ENCODE measurements at regions not wholly inside any gene's neighbourhood (a gene's known extent, or its start where the extent isn't known, plus 50 kb on each side); places are given as distances from the start of the nearest gene placed in this dataset.

DNA sequence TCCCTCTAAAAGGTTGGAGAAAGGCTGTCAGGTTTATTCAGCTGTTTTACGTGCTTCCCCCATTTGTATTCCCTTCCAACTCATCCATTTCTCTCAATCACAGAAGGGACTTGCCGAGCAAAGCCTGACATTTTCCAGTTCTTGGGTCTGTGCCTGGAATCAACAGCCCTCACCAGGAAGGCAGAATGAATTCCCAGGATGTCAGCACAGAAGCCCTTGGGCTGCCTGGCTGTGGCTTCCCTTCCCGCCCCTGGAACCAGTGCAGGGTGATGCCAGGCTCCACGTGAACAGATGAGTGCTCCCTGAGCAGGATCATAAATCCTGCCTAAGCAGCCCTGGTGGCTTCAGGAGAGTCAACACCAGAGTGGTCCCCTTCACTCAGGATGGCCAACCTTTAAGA lies 86.1 kb upstream of the CD83 start:
- DNase-seq (ENCODE audit: low spot score) (no peak), ATAC-seq (no peak)
- Mint-ChIP-seq H3K4me1 (ENCODE audit: low read depth in 2 of 2) (peaks cover 5 to 8% of the 10 kb centered on the region in 2 donors), H3K36me3 (no peaks in the 10 kb centered on the region), H3K4me3 (no peak overlapping the region), H3K27ac (no peak overlapping the region), H3K9me3 (no peaks in the 10 kb centered on the region), H3K27me3 (peaks cover 25 to 51% of the 10 kb centered on the region in 2 donors)

DNA sequence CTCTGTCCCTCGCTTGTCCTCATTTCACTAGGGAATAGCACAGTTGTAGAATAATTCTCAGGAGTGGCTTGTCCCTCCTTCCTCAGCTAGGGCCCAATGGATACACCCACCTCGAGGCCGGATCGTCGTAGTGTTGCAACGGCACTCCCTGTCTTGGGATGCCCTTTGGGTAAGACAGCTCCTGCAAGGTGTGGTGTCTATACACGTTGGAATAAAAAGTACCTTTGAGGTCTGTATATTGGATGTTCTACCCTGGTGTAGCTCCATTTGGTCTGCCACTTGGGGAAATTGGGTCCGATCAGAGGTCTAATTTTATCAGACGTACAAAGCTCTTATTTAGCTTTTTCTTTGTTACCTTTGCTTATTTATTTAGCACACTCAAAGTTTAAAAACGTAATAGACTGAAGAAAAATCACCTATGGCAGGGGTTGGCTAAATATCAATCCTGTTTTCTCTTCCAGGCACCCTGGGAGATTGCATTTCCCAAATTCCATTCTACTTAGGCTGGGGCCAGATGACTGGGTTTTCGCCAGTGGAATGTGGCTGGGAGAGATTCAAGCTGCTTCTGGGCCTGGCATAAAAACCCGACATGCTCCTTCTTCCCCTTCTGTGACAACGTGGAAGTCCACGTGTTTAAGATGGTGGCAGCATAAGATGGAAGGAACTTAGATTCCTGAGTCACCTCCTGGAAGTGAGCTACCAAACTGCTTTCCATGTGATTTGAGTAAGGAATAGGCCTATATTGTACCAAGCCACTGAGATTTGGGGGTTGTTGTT lies 82.3 kb upstream of the CD83 start:
- Mint-ChIP-seq H3K27me3 (peaks cover 26 to 40% of the 10 kb centered on the region in 2 donors), H3K36me3 (no peaks in the 10 kb centered on the region), H3K27ac (no peak overlapping the region), H3K9me3 (no peaks in the 10 kb centered on the region), H3K4me3 (no peak overlapping the region), H3K4me1 (ENCODE audit: low read depth in 2 of 2) (peaks cover 0 to 12% of the 10 kb centered on the region in 2 donors)
- DNase-seq (ENCODE audit: low spot score) (no peak), ATAC-seq (no peak)

DNA sequence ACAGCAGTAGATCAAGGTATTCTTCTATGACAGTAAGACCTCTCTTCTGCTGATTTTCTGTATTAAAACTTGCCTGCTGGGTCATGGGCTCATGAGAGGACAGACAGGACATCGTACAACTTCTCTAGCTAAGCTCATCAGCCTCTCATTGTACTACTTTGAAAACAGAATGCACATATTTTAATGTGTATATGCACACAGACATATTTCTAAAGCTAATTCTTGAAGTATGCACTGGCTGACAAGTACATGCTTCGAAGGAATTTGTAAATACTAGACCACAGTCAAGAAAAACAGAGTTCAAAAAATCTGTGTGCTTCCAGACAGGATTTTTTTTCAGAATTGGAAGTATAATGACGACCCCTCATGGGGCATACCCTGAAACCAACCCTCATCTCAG lies 81.7 kb upstream of the CD83 start:
- Mint-ChIP-seq H3K9me3 (no peaks in the 10 kb centered on the region), H3K36me3 (no peaks in the 10 kb centered on the region), H3K27ac (no peak overlapping the region), H3K4me1 (ENCODE audit: low read depth in 2 of 2) (peaks cover 0 to 12% of the 10 kb centered on the region in 2 donors), H3K4me3 (no peak overlapping the region), H3K27me3 (peaks cover 26 to 38% of the 10 kb centered on the region in 2 donors)
- ATAC-seq (no peak), DNase-seq (ENCODE audit: low spot score) (no peak)

DNA sequence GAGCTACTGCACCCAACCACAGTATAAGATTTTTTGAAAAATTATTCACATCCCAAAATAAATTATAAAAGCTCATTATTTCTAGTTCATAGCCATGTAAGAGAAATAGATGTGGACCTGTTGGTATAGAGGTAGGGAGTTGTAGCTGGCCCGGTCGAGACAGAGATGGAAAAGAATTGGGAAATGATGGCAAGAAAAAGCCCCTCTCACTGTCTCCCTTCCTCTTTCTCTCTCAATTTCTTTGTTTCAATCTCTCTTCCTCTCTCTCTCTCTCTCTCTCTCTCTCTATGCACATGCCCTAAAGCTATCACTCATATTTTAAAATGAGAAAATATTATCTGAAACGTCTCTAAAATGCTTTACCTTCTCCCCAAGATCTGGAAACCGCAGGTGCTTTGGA lies 80.7 kb upstream of the CD83 start:
- H3K9me3 Mint-ChIP-seq = no peaks in the 10 kb centered on the region

DNA sequence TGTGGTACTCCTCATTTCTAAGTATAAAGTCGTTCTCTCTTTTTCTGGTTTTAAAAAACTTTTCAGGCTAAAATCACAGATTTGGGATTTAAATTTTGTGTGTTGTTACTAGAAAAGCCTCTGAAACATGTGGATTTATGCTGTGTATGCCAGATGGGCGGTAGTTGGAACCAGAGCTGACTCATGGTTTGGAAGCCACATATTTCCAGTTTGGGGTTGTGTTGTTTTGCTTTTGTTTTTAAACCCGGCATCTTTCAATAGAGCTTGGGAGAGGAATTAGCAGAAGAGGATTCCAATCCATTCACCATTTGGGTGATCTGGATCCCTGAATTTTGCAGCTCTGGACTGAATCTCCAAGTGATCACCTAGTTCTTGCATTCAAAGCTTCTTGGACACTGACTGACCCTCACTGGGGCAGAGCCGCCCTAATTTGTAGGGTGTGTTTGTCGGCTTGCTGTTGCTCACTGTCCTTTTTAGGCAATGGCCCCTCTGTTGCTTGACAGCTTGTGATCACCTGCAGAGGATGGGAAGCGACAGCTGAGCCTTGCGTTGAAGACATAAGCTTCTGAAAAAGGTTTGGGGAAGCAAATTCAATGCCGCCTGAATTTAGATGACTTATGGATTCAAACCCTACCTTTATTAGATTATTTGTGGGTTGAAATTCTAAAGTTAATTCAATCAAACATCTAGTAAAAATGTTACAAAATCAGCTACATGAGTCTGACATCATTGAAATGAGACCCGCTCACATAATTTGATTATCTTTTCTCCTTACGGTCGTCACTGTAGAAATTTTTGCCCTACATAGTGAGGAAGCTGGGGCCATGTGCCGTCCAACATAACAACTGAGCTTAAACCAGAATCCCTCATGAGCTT lies 79.9 kb upstream of the CD83 start:
- Mint-ChIP-seq H3K27me3 (peaks cover 27 to 35% of the 10 kb centered on the region in 2 donors), H3K27ac (peak overlapping the region; percentile 24 to 43), H3K36me3 (no peaks in the 10 kb centered on the region), H3K9me3 (no peaks in the 10 kb centered on the region), H3K4me3 (peak overlapping the region; percentile 61), H3K4me1 (ENCODE audit: low read depth in 2 of 2) (peaks cover 0 to 12% of the 10 kb centered on the region in 2 donors)
- no peak for ATAC-seq
- no peak for DNase-seq (ENCODE audit: low spot score)

More for the DNA sequence above, 80.7 kb upstream of the CD83 start:
- Mint-ChIP-seq H3K4me3 (peak overlapping the region; percentile 61), H3K36me3 (no peaks in the 10 kb centered on the region), H3K4me1 (ENCODE audit: low read depth in 2 of 2) (peaks cover 0 to 12% of the 10 kb centered on the region in 2 donors), H3K27me3 (peaks cover 26 to 28% of the 10 kb centered on the region in 2 donors), H3K27ac (peak overlapping the region; percentile 24 to 43)
- DNase-seq (ENCODE audit: low spot score) (no peak), ATAC-seq (no peak)

DNA sequence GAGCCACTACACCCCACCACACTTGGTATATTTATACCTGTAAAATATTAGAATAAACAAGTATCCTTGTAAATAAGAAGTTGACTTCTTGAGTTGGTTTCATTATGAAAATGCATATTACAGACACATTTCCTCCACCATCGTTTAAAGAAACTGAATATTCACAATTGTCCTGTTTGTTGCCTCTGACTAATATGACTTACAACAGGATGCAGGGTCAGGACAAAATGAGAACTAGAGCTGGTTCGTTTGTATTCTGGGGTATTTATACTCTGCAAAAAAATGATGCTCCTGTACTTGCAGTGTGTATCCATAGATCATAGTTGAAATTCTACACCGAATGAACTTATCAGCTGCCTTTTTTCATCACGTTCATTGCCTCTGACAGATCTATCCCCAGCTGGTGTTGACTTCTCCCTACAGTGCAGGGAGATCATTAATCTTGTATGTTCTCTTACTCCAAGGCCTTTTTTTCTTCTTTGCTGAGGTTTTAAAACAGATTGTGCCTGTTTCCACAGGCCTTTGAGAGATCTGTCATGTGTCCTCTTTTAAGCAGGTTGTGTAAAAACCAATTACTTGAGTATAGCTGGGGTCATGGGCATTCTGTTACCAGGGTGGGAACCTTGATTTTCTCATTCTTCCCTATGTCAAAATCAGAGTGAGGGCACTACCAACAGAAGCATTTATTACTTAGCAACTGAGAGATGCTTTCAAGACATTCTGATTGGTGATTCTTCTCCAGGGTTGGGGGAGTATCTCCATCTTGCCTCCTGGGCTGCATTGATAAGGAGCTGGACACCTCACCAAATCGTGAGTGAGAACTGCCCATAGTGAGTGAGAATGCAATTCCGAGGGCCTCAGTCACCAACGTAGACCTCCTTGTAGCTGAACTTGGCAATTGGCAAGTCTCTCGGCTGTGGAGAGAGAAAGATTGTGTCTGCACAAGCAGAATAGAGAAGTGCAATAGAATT lies 78.8 kb upstream of the CD83 start:
- no peaks in the 10 kb centered on the region for H3K9me3 Mint-ChIP-seq
- no peak overlapping the region for H3K27ac Mint-ChIP-seq
- DNase-seq (ENCODE audit: low spot score) (no peak), ATAC-seq (peak in 1 of 2 donors; percentile 46)
- no peak overlapping the region for H3K4me3 Mint-ChIP-seq
- peaks cover 28 to 43% of the 10 kb centered on the region in 2 donors for H3K27me3 Mint-ChIP-seq
- peaks cover 0 to 12% of the 10 kb centered on the region in 2 donors for H3K4me1 Mint-ChIP-seq (ENCODE audit: low read depth in 2 of 2)
- no peaks in the 10 kb centered on the region for H3K36me3 Mint-ChIP-seq

DNA sequence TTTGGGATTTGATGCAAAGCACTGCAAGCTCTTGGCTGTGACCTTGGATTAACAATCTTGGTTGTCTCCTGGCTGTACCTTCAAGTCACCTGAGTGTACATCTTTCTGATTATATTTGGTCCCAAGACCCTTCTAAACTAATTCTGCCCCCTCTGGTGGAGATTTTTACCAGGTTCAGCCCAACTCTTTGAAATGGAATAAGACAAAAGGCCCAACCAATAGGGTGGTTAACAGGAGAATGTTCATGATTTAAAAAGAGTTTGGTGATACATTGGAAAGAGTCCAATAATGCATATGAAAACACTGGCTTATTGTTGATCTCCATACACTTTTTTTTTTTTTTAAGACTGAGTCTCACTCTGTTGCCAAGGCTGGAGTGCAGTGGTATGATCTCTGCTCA lies 77.5 kb upstream of the CD83 start:
- DNase-seq (ENCODE audit: low spot score) (no peak), ATAC-seq (no peak)
- H3K27ac Mint-ChIP-seq = no peak overlapping the region
- no peaks in the 10 kb centered on the region for H3K9me3 Mint-ChIP-seq
- no peak overlapping the region for H3K4me3 Mint-ChIP-seq
- peaks cover 20 to 34% of the 10 kb centered on the region in 2 donors for H3K27me3 Mint-ChIP-seq
- no peaks in the 10 kb centered on the region for H3K36me3 Mint-ChIP-seq
- peaks cover 0 to 12% of the 10 kb centered on the region in 2 donors for H3K4me1 Mint-ChIP-seq (ENCODE audit: low read depth in 2 of 2)

DNA sequence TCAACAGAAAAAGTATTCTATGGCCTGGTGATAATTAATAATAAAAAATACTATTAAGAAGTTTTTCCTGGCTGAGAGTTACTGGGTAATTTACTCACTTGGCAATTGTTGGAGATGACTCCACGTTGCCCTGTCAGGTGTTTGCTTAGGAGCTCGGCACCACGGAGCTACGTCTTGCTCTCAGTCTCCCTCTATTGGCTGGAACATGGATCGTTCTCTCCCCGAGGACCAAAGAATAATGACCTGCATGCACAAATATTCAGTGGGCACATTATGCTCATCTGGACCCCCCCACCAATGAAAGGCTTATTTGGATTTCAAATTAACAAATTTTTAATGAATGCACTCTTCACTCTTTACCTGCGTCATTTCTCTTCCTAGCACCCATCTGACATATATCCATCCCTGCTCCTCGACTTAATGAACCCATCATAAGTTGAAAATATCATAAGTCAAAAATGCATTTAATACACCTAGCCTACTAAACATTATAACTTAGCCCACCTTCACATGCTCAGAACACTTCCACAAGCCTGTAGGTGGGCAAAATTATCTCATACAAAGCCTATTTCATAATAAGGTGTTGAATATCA lies 71.0 kb upstream of the CD83 start:
- H3K36me3 Mint-ChIP-seq = no peaks in the 10 kb centered on the region
- H3K4me1 Mint-ChIP-seq (ENCODE audit: low read depth in 2 of 2) = peaks cover 0 to 2% of the 10 kb centered on the region in 2 donors
- ATAC-seq (peak; percentile 65 to 67), DNase-seq (ENCODE audit: low spot score) (no peak)
- H3K4me3 Mint-ChIP-seq = no peak overlapping the region
- H3K27me3 Mint-ChIP-seq = peaks cover 34 to 52% of the 10 kb centered on the region in 2 donors
- H3K9me3 Mint-ChIP-seq = no peaks in the 10 kb centered on the region
- no peak overlapping the region for H3K27ac Mint-ChIP-seq

DNA sequence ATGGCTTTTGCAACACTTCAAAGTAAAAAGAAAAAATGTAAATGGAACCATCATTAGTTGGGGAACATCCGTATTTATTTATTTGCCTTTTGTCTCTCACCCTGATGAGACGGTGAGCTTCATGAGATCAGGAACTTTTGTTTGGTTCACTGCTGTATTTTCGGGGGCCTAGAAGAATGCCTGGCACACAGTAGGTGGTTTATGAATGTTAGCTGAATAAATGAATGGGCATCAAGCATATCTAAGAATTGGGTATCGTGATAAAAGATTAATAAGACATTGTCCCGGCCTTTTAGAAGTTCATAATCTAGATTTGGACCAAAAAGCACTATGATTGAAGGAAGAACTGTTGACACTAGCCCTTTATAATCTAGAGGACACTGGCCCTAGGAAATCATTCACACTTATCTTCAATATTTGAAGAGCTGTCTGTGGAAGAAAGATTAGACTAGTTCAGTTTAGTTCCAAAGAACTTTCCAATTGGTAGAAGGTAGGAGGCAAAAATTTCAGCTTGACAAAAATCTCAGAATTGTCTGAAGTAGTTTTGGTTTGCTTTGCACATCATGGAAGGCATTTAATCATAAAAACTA lies 70.3 kb upstream of the CD83 start:
- Mint-ChIP-seq H3K4me1 (ENCODE audit: low read depth in 2 of 2) (peaks cover 0 to 2% of the 10 kb centered on the region in 2 donors), H3K27ac (no peak overlapping the region), H3K27me3 (peaks cover 34 to 49% of the 10 kb centered on the region in 2 donors), H3K36me3 (no peaks in the 10 kb centered on the region), H3K9me3 (no peaks in the 10 kb centered on the region), H3K4me3 (no peak overlapping the region)
- DNase-seq (ENCODE audit: low spot score) (no peak), ATAC-seq (no peak)

DNA sequence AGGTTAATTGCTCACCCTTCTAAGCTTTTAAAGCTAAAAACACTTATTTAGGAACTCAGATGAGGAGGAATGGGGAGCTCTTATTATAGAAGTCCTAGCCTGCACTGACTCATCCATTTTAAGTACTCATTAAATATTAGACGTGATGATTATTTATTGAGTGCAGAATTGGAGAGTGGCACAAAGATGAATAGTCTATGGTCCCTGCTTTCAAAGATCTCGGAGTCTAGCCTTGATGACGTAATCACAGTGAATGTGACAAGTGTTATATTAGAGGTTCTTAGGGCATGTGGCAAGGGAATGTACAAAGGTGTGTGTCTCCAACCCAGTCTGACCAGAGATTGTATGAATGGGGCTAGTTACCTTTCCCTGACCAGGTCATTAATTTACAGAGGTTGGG lies 68.7 kb upstream of the CD83 start:
- no peaks in the 10 kb centered on the region for H3K9me3 Mint-ChIP-seq

DNA sequence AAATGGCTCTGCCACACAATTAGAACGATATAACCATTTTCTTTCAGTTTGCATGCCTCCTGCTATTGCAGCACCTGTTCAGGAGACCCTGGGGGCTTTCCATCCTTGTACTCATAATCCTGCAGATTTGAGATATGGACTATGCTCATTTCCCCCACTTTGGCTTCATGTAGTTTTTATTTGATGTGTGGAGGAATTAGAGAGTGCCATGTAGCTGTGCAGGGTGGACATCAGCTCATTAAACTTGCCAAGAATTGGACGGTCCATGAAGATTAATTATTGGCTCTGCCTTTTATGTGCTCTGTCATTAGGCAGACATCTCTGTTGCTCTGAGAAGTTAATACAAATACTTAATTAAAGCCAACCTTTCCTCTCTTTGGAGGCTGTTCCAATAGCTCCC lies 66.2 kb upstream of the CD83 start:
- Mint-ChIP-seq H3K4me1 (ENCODE audit: low read depth in 2 of 2) (peaks cover 0 to 2% of the 10 kb centered on the region in 2 donors), H3K27me3 (peaks cover 26 to 28% of the 10 kb centered on the region in 2 donors), H3K4me3 (no peak overlapping the region), H3K9me3 (no peaks in the 10 kb centered on the region), H3K27ac (no peak overlapping the region), H3K36me3 (no peaks in the 10 kb centered on the region)
- DNase-seq (ENCODE audit: low spot score) = no peak
- no peak for ATAC-seq

More for the DNA sequence above, 68.7 kb upstream of the CD83 start:
- DNase-seq (ENCODE audit: low spot score) (no peak), ATAC-seq (no peak)
- peaks cover 0 to 2% of the 10 kb centered on the region in 2 donors for H3K4me1 Mint-ChIP-seq (ENCODE audit: low read depth in 2 of 2)
- H3K4me3 Mint-ChIP-seq = no peak overlapping the region
- no peaks in the 10 kb centered on the region for H3K36me3 Mint-ChIP-seq
- peak overlapping the region in 1 of 2 donors; percentile 5 for H3K27ac Mint-ChIP-seq
- peaks cover 30 to 34% of the 10 kb centered on the region in 2 donors for H3K27me3 Mint-ChIP-seq

DNA sequence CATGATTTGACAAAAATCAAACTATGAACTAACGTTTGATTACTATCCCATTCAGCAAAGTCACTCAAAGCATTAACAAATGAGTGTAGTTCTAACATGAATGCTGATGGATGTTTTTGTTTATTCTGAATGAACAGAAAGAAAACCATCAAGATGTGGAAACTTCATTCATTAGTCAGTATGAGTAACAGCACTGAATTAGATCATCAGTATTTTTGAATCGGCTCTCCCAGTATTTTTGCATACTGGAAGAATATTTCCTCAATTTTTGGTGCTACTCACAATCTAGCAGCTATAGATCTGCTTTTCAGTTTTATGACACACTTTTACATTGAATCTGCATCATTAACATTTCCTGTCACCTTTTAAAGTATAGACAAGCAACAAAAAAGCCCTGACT lies 63.8 kb upstream of the CD83 start:
- ATAC-seq = no peak
- no peak overlapping the region for H3K27ac Mint-ChIP-seq

More for the DNA sequence above, 63.8 kb upstream of the CD83 start:
- no peak overlapping the region for H3K4me3 Mint-ChIP-seq
- H3K27me3 Mint-ChIP-seq = peaks cover 20 to 27% of the 10 kb centered on the region in 2 donors
- no peaks in the 10 kb centered on the region for H3K36me3 Mint-ChIP-seq
- H3K9me3 Mint-ChIP-seq = no peaks in the 10 kb centered on the region
- H3K4me1 Mint-ChIP-seq (ENCODE audit: low read depth in 2 of 2) = no peaks in the 10 kb centered on the region
- no peak for DNase-seq (ENCODE audit: low spot score)
